ENCODE measurements at regions not wholly inside any gene's neighbourhood (a gene's known extent, or its start where the extent isn't known, plus 50 kb on each side); places are given as distances from the start of the nearest gene placed in this dataset.
"Not testable (repeated sequence)": the region's sequence is repeated elsewhere in the genome, so short reads cannot be mapped to it uniquely, and the experiment has no call there.

DNA sequence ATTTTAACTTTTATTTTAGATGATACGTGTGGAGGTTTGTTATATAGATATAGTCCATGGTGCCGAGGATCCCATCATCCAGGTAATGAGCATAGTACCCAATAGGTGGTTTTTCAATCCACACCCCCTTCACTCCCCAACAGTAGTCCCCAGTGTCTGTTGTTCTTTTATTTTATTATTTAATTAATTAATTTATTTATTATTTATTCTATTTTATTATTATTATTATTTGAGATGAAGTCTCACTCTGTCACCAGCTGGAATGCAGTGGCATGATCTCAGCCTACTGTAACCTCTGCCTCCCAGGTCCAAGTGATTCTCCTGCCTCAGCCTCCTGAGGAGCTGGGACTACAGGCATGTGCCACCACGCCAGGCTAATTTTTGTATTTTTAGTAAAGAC is 2086.2 kb downstream of the PCDH9 start:
- TF ChIP-seq GATA1 (IDR thresholded peaks at IDR 0.05; ENCODE audit: low read depth, low read length): no peak
- TF ChIP-seq POLR2A (IDR thresholded peaks at IDR 0.05; ENCODE audit: low read length): no peak
- DNase-seq: no peak

GRCh38 chr13:65133094-65133493 is 2097.0 kb downstream of the PCDH9 start:
- TF ChIP-seq GATA1 (IDR thresholded peaks at IDR 0.05; ENCODE audit: low read depth, low read length) (no peak), POLR2A (IDR thresholded peaks at IDR 0.05; ENCODE audit: low read length) (no peak)
- no peak for DNase-seq

DNA sequence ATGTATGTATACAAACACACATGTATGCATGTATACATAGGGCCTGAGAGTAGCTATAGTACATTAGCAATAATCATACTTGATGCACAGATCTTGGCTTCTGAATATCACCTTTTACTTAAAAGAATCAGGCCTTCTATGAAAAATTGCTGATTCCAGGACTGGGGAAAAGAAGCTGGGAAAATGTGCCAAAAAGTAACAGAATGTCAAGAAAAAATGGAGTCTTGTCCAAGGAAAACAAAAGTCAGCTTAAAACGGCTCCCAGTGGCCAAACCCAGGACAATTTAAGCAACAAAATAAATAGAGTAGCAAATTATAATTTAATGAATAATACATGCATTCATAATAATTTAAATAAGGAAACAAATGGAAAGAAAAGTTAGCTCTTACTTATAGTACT is 2104.9 kb downstream of the PCDH9 start:
- DNase-seq: no peak
- no peak for TF ChIP-seq GATA1 (IDR thresholded peaks at IDR 0.05; ENCODE audit: low read depth, low read length)
- TF ChIP-seq POLR2A (IDR thresholded peaks at IDR 0.05; ENCODE audit: low read length): no peak

GRCh38 chr13:65112531-65112941 is 2117.6 kb downstream of the PCDH9 start:
- no peak for DNase-seq
- TF ChIP-seq GATA1 (IDR thresholded peaks at IDR 0.05; ENCODE audit: low read depth, low read length) (no peak), POLR2A (IDR thresholded peaks at IDR 0.05; ENCODE audit: low read length) (no peak)

DNA sequence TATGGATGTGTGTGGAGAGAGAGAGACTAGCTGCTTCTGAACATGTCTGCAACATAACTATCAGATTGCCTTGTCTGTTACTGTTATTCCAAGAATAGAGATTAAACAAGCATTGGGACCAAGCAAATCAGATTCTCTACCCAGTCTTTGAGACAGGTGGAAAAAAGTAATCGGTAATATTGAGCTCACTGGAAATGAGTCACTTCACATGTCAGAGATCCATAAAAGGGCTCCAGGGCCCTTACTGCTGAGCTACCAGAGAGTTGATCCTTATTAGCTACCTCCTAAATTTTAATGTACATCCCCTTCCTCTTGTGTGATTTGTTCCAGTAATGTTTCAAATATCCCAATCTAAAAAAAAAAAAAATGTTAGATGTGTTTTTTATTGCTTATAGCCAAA is 2118.0 kb downstream of the PCDH9 start:
- no peak for DNase-seq
- TF ChIP-seq GATA1 (IDR thresholded peaks at IDR 0.05; ENCODE audit: low read depth, low read length) (no peak), POLR2A (IDR thresholded peaks at IDR 0.05; ENCODE audit: low read length) (no peak)

- no peak for DNase-seq
- TF ChIP-seq GATA1 (IDR thresholded peaks at IDR 0.05; ENCODE audit: low read depth, low read length) (no peak), POLR2A (IDR thresholded peaks at IDR 0.05; ENCODE audit: low read length) (no peak)
Measured at GRCh38 chr13:65111223-65111622, 2118.9 kb downstream of the PCDH9 start.

GRCh38 chr13:65104436-65104835 is 2125.7 kb downstream of the PCDH9 start:
- not testable (repeated sequence) for DNase-seq

DNA sequence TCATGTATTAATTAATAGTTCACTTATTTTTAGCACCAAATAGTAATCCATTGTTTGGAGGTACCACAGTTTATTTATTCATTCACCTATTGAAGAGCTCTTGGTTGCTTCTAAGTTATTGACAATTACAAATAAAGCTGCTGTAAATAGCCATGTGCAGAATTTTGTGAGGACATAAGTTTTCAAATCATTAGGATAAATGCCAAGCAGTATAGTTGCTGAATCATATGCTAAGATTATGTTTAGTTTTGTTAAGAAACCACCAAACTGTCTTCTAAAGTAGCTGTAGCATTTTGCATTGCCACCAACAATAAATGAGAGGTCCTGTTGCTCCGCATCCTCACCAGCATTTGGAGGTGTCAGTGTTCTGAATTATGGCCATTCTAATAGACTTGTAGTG is 2126.8 kb downstream of the PCDH9 start:
- DNase-seq: no peak
- TF ChIP-seq POLR2A (IDR thresholded peaks at IDR 0.05; ENCODE audit: low read length) (no peak), GATA1 (IDR thresholded peaks at IDR 0.05; ENCODE audit: low read depth, low read length) (no peak)

GRCh38 chr13:65095161-65096082 is 2134.7 kb downstream of the PCDH9 start:
- TF ChIP-seq GATA1 (IDR thresholded peaks at IDR 0.05; ENCODE audit: low read depth, low read length): no peak
- no peak for TF ChIP-seq POLR2A (IDR thresholded peaks at IDR 0.05; ENCODE audit: low read length)
- DNase-seq: no peak

DNA sequence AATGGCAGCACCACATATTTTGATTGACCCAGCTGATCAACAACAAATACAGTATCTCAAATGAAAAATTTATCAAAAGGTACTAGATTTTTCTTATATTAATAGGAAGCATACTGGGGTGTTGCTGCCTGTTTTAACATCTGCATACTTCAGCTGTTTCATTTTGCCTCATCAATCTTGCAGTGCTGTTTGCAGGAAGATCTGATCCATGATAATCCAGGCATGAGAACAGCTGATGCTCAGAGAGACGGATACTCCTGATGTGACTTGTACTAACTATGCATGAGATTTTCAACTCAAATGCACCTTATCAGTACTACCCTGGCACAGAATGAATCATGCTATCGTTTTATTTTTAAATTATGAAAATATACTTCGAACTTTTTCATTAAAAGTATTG is 2136.8 kb downstream of the PCDH9 start:
- DNase-seq: no peak
- TF ChIP-seq GATA1 (IDR thresholded peaks at IDR 0.05; ENCODE audit: low read depth, low read length) (no peak), POLR2A (IDR thresholded peaks at IDR 0.05; ENCODE audit: low read length) (no peak)

DNA sequence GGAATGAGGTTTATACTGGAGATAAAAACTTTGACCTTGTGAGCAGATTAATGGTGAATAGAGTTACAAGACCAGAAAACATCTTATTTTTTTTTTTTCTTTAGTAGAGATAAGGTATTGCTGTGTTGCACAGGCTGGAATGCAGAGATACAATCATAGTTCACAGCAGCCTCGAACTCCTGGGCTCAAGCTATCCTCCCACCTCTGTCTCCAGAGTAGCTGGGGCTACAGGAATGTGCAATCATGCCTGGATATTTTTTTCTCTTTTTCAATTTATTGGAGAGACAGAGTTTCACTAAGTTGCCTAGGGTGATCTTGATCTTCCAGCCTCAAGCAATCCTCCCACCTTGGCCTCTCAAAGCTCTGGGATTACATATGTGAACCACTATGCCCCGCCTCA is 2139.1 kb downstream of the PCDH9 start:
- DNase-seq: no peak
- TF ChIP-seq GATA1 (IDR thresholded peaks at IDR 0.05; ENCODE audit: low read depth, low read length): no peak
- no peak for TF ChIP-seq POLR2A (IDR thresholded peaks at IDR 0.05; ENCODE audit: low read length)

DNA sequence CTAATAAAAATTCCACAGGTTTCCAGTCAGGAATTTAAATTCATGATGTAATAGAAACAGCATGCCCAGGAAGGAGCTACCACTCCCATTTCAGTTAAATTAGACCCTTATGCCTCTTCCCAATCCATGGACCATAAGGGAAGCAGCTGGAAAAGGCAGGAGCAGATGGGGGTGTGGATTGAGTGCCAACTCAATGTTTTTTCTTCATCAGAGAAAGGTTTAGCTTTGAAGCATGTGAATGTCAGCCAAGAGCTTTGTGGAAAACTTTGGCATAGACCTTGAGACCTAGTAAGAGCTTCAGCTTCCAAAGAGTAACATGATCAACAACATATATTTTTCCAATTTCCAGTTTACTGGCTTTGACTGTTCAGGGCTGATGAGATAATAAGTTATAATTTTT is 2139.9 kb downstream of the PCDH9 start:
- DNase-seq: no peak
- no peak for TF ChIP-seq GATA1 (IDR thresholded peaks at IDR 0.05; ENCODE audit: low read depth, low read length)
- TF ChIP-seq POLR2A (IDR thresholded peaks at IDR 0.05; ENCODE audit: low read length): no peak

DNA sequence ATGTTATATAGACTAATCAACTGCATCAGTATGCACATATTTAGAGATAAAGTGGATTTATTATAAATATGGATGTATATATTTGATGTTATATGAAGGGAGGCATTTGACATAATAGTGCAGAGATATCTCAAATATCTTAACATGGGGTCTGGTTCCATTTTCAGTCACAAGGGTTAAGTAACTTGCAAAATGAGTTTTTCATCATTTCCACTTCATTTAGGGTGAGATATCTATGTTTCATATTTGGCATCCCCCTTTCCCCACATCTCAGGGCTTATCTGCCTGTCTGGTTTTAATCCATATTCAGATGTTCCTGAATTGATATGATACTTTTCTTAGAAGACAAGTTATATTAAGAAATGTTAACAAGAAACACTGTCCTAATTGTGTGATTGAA is 2141.2 kb downstream of the PCDH9 start:
- DNase-seq: no peak
- TF ChIP-seq GATA1 (IDR thresholded peaks at IDR 0.05; ENCODE audit: low read depth, low read length) (no peak), POLR2A (IDR thresholded peaks at IDR 0.05; ENCODE audit: low read length) (no peak)

DNA sequence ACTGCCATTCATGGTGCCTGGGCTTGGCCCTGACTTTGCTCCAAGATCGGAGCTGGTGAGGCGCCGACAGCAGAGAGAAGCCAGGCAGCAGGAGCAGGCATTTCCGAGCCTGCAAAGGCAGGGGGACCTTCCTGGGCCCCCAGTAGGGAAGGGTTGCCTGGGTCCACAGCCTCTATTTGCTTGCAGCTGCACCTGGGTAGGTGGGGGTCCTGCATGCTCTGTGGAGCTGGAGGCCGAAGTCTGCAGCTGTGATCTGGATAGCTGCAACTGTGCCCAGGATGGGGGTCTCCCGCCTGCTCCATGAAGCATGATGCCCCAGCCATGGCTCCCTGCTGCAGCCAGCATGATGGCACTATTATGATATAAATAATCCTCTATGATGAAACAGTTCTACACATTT is 2144.2 kb downstream of the PCDH9 start:
- TF ChIP-seq GATA1 (IDR thresholded peaks at IDR 0.05; ENCODE audit: low read depth, low read length) (no peak), POLR2A (IDR thresholded peaks at IDR 0.05; ENCODE audit: low read length) (no peak)
- DNase-seq: no peak

- TF ChIP-seq GATA1 (IDR thresholded peaks at IDR 0.05; ENCODE audit: low read depth, low read length) (no peak), POLR2A (IDR thresholded peaks at IDR 0.05; ENCODE audit: low read length) (no peak)
- DNase-seq: no peak
Measured at GRCh38 chr13:65074248-65074647, 2155.9 kb downstream of the PCDH9 start.
